ENCODE measurements at regions not wholly inside any gene's neighbourhood (a gene's known extent, or its start where the extent isn't known, plus 50 kb on each side); places are given as distances from the start of the nearest gene placed in this dataset.
"Not testable (repeated sequence)": the region's sequence is repeated elsewhere in the genome, so short reads cannot be mapped to it uniquely, and the experiment has no call there.

- no peak for DNase-seq
These were observed 355.7 kb upstream of the TMEM132C start for GRCh38 chr12:127911291-127911690.

GRCh38 chr12:127912035-127912665 lies 354.8 kb upstream of the TMEM132C start:
- no peak for DNase-seq

- no peak for DNase-seq
These were observed 343.5 kb upstream of the TMEM132C start for GRCh38 chr12:127923501-127923900.

GRCh38 chr12:127925971-127926370 lies 341.0 kb upstream of the TMEM132C start:
- no peak for DNase-seq

GRCh38 chr12:127928178-127928577 lies 338.8 kb upstream of the TMEM132C start:
- DNase-seq = no peak

- no peak for DNase-seq
These were observed 338.1 kb upstream of the TMEM132C start for GRCh38 chr12:127928615-127929571.

GRCh38 chr12:127930122-127930521 lies 336.8 kb upstream of the TMEM132C start:
- no peak for DNase-seq

- no peak for DNase-seq
These were observed 332.6 kb upstream of the TMEM132C start for GRCh38 chr12:127934409-127934808.

- no peak for DNase-seq
These were observed 330.5 kb upstream of the TMEM132C start for GRCh38 chr12:127936463-127936862.

GRCh38 chr12:127941332-127941731 lies 325.6 kb upstream of the TMEM132C start:
- DNase-seq = no peak

- no peak for DNase-seq
These were observed 324.0 kb upstream of the TMEM132C start for GRCh38 chr12:127942981-127943380.

- DNase-seq = no peak
These were observed 323.3 kb upstream of the TMEM132C start for GRCh38 chr12:127943481-127944210.

GRCh38 chr12:127944211-127944899 lies 322.6 kb upstream of the TMEM132C start:
- no peak for DNase-seq

GRCh38 chr12:127957001-127957660 lies 309.8 kb upstream of the TMEM132C start:
- DNase-seq = no peak

- DNase-seq = no peak
These were observed 304.7 kb upstream of the TMEM132C start for GRCh38 chr12:127962303-127962702.

GRCh38 chr12:127963933-127964332 lies 303.0 kb upstream of the TMEM132C start:
- DNase-seq = no peak

- DNase-seq = no peak
These were observed 302.3 kb upstream of the TMEM132C start for GRCh38 chr12:127964717-127965116.

GRCh38 chr12:127966331-127966730 lies 300.6 kb upstream of the TMEM132C start:
- DNase-seq = no peak

- no peak for DNase-seq
These were observed 296.5 kb upstream of the TMEM132C start for GRCh38 chr12:127970491-127970890.

GRCh38 chr12:127980585-127980984 lies 286.4 kb upstream of the TMEM132C start:
- DNase-seq = no peak

- no peak for DNase-seq
These were observed 285.1 kb upstream of the TMEM132C start for GRCh38 chr12:127981875-127982274.

- DNase-seq = not testable (repeated sequence)
These were observed 283.7 kb upstream of the TMEM132C start for GRCh38 chr12:127983213-127983791.

Measured in activated naive CD4-positive, alpha-beta T cell treated with Interleukin-2 at 50 U/mL for 16 hours (primary cell).